Activated CD8-positive, alpha-beta T cell treated with anti-CD3 and anti-CD28 coated beads, Interleukin-2, amount 10 ng/mL, durations not matched to agents 7 days and 5 days (primary cell): ENCODE measurements at regions not wholly inside any gene's neighbourhood (a gene's known extent, or its start where the extent isn't known, plus 50 kb on each side); places are given as distances from the start of the nearest gene placed in this dataset.

Experiments used
- ATAC-seq: fragments of 150-1000 bp; cut with Tn5 transposase; one replicate; pipeline ENCODE4 v1.10.0; 2021; ENCODE audit warnings: moderate library complexity
- CTCF ChIA-PET: fragments of 350-600 bp; sonication (Branson Sonifier 250); formaldehyde crosslinking; loops from one replicate; lab custom pipeline; 2021; ENCODE audit warnings: antibody characterized with exemption; lab: Charles Lee
- POLR2A ChIA-PET: fragments of 350-600 bp; sonication (Branson Sonifier 250); formaldehyde crosslinking; loops from one replicate; lab custom pipeline; 2021; ENCODE audit warnings: antibody characterized with exemption; lab: Charles Lee
- DNase-seq: peaks from one replicate; pipeline ENCODE4 v3.0.0-alpha.2; 2020
- H3K27ac Mint-ChIP-seq: one replicate; pipeline ENCODE4 v1.8.0; 2021; ENCODE audit warnings: mild to moderate bottlenecking, mixed read lengths
- H3K27me3 Mint-ChIP-seq: one replicate; pipeline ENCODE4 v1.8.0; 2021; ENCODE audit warnings: low read depth, mixed read lengths
- H3K36me3 Mint-ChIP-seq: one replicate; pipeline ENCODE4 v1.8.0; 2021; ENCODE audit warnings: low read depth, mixed read lengths
- H3K4me1 Mint-ChIP-seq: one replicate; pipeline ENCODE4 v1.8.0; 2021; ENCODE audit warnings: low read depth, mixed read lengths
- H3K4me3 Mint-ChIP-seq: one replicate; pipeline ENCODE4 v1.8.0; 2021; ENCODE audit warnings: mild to moderate bottlenecking, mixed read lengths
- H3K9me3 Mint-ChIP-seq: one replicate; pipeline ENCODE4 v1.8.0; 2022; ENCODE audit warnings: mixed read lengths; ENCODE audit not compliant: insufficient read depth

GRCh38 chr15:70260580-70260979, 162.9 kb upstream of the TLE3 start:
- Mint-ChIP-seq H3K4me1 (peaks cover 57% of the 10 kb centered on the region), H3K4me3 (no peak overlapping the region), H3K27ac (no peak overlapping the region), H3K9me3 (no peaks in the 10 kb centered on the region), H3K36me3 (peaks cover 2% of the 10 kb centered on the region), H3K27me3 (peaks cover 15% of the 10 kb centered on the region)
- POLR2A ChIA-PET = interaction anchor here (0.9 kb wide), 1 partner anchor 163 kb away, joined by 3 read pairs; the partner anchor contains the start of gene TLE3
- ATAC-seq = no peak
- no peak for DNase-seq
- CTCF ChIA-PET = interaction anchor here (0.9 to 1.2 kb wide), 2 partner anchors 9 to 12 kb away, joined by 3 to 4 read pairs; no protein-coding TSS in a partner anchor

GRCh38 chr15:70259640-70260508, 162.2 kb upstream of the TLE3 start:
- CTCF ChIA-PET = interaction anchor here (0.9 to 1.4 kb wide), 3 partner anchors 10 to 14 kb away, joined by 3 to 6 read pairs (median 4); no protein-coding TSS in a partner anchor
- H3K4me3 Mint-ChIP-seq = peak overlapping the region; percentile 61

DNA sequence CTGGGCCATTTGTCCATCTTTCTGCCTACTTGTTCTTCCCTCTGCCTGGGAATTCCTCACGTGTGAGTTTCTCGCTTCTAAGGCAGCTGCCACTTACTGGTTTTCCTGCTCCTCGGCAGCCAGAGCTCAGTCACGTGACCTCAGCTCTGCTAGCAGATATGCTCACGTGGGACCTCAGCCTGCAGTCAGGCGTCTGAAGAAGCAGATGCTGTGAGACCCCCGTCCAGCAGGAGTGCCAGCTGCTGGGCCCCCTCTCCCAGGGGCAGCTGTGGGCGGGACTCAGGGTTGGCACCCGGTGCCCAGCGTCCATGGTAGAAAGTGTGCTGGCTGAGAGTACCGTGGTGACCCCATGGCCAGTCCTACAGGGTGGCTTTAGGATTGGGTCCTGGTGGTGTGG, 161.3 kb upstream of the TLE3 start:
- CTCF ChIA-PET = interaction anchor here (0.8 to 1.8 kb wide), 3 partner anchors 15 to 234 kb away, joined by 3 to 6 read pairs (median 5); no protein-coding TSS in a partner anchor
- peak; percentile 67 for DNase-seq
- peaks cover 54% of the 10 kb centered on the region for H3K4me1 Mint-ChIP-seq
- H3K27ac Mint-ChIP-seq = peak overlapping the region; percentile 91
- POLR2A ChIA-PET = interaction anchor here (1.0 to 1.7 kb wide), 3 partner anchors 9 to 806 kb away, joined by 3 to 5 read pairs (median 3); partner anchors contain the start of gene RPLP1
- peaks cover 2% of the 10 kb centered on the region for H3K36me3 Mint-ChIP-seq
- peak; percentile 52 for ATAC-seq
- H3K27me3 Mint-ChIP-seq = peaks cover 22% of the 10 kb centered on the region
- H3K9me3 Mint-ChIP-seq = no peaks in the 10 kb centered on the region
- H3K4me3 Mint-ChIP-seq = peak overlapping the region; percentile 61

More at GRCh38 chr15:70259640-70260508, 162.2 kb upstream of the TLE3 start:
- H3K9me3 Mint-ChIP-seq = no peaks in the 10 kb centered on the region
- peaks cover 20% of the 10 kb centered on the region for H3K27me3 Mint-ChIP-seq
- ATAC-seq (no peak), DNase-seq (peak; percentile 39)
- H3K27ac Mint-ChIP-seq = peak overlapping the region; percentile 91
- POLR2A ChIA-PET = interaction anchor here (1.7 kb wide), 1 partner anchor 8 kb away, joined by 5 read pairs; no protein-coding TSS in a partner anchor
- peaks cover 53% of the 10 kb centered on the region for H3K4me1 Mint-ChIP-seq
- peaks cover 2% of the 10 kb centered on the region for H3K36me3 Mint-ChIP-seq

DNA sequence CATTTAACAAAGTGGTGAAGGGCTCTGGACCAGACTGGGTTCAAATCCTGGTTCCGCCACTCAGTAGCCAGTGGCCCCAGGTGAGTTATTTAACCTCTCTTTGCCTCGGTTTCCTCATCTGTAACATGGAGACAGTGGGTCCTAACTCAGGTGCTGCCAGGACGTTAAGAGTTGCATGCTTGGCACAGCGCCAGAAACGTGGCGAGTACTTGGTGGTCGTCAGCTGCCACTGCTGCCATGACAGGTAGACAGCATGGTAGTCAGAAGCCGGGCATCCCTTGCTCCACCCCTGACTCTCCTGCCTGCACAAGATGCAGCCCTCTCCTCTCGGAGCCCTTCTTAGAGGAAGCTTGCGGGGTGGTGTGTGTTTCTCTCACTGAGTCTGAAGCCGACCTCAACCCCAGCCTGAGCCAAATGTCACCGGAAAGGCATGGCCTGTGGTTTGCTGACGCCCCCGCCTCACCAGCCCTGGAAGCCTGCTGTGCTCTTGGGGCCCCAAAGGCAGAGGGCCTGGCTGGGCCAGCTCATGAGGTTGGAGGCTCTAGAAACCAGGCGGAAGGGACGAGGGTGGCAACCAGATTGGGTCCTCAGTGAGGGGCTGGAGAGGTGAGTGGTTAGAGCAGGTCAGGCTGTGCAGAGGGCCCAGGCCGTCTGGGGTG, 160.8 kb upstream of the TLE3 start:
- no peaks in the 10 kb centered on the region for H3K9me3 Mint-ChIP-seq
- ATAC-seq (peak; percentile 78), DNase-seq (peak; percentile 84)
- ChIA-PET CTCF (interaction anchor here (0.8 to 1.8 kb wide), 3 partner anchors 24 to 235 kb away, joined by 3 to 5 read pairs (median 4); no protein-coding TSS in a partner anchor), POLR2A (interaction anchor here (1.0 to 1.7 kb wide), 3 partner anchors 9 to 805 kb away, joined by 3 to 5 read pairs (median 3); partner anchors contain the start of gene RPLP1)
- H3K4me1 Mint-ChIP-seq = peaks cover 55% of the 10 kb centered on the region
- H3K4me3 Mint-ChIP-seq = peak overlapping the region; percentile 61
- peak overlapping the region; percentile 91 for H3K27ac Mint-ChIP-seq
- H3K27me3 Mint-ChIP-seq = peaks cover 22% of the 10 kb centered on the region
- peaks cover 2% of the 10 kb centered on the region for H3K36me3 Mint-ChIP-seq

DNA sequence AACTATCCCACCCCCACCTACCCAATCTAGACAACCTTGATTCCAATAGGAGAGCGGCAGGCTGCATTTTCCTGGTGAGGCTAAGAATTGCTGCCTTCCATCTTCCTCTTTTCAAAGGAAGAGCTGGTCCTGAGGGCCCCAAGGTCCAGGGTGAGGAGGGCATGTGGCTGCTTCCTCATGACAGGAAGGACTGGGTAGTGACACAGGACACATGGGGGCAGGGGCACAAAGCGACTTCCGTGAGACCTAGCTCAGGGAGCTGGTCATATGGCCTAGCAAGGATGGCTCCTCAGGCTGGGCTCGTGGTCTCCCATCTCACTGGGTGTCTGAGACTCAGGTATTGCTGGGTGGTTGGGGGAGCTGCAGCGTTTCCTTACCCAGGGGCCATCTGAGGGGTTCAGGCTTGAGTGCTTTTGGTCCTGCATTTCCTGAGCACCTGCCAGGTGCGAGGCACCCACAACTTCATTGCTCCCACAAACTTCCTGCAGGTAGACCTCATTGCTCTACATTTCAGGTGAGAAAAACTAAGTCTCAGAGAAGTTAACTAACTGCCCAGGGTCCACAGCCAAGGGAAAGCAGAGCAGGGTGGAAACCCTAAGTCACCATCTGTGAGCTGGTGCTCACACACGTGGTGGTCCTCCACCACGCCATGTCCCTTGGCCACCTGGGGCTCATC, 160.0 kb upstream of the TLE3 start:
- ChIA-PET CTCF (interaction anchor here (1.2 to 1.8 kb wide), 2 partner anchors 23 to 209 kb away, joined by 4 to 5 read pairs; no protein-coding TSS in a partner anchor), POLR2A (interaction anchor here (1.2 kb wide), 1 partner anchor 805 kb away, joined by 3 read pairs; the partner anchor contains the start of gene RPLP1)
- ATAC-seq (no peak), DNase-seq (no peak)
- H3K4me3 Mint-ChIP-seq = peak overlapping the region; percentile 61
- H3K9me3 Mint-ChIP-seq = no peaks in the 10 kb centered on the region
- H3K27ac Mint-ChIP-seq = peak overlapping the region; percentile 51
- H3K27me3 Mint-ChIP-seq = peaks cover 17% of the 10 kb centered on the region
- H3K36me3 Mint-ChIP-seq = peaks cover 2% of the 10 kb centered on the region
- H3K4me1 Mint-ChIP-seq = peaks cover 59% of the 10 kb centered on the region

DNA sequence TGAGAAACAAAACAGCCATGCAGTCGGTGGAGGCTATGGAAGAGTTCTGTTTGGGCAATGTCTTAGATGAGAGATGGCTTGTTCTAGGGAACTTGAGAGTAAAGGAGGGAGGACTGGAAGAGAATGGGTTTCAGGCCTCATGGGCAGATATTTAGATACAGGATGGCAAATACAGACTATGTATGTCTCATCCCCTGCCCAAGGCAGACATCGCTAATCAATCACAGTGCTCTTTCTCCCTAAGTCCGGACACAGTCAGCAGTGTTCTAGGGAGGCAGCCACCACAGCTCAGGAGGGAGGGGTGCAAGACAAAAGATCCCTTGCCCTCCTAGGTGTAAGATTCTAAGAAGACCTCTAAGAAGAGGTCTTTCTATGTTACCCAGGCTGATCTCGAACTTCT, 159.3 kb upstream of the TLE3 start:
- CTCF ChIA-PET = no interaction called here
- Mint-ChIP-seq H3K4me3 (no peak overlapping the region), H3K36me3 (peaks cover 2% of the 10 kb centered on the region), H3K27me3 (peaks cover 17% of the 10 kb centered on the region), H3K27ac (no peak overlapping the region), H3K9me3 (no peaks in the 10 kb centered on the region), H3K4me1 (peaks cover 59% of the 10 kb centered on the region)
- no peak for ATAC-seq
- POLR2A ChIA-PET = no interaction called here
- DNase-seq = no peak

DNA sequence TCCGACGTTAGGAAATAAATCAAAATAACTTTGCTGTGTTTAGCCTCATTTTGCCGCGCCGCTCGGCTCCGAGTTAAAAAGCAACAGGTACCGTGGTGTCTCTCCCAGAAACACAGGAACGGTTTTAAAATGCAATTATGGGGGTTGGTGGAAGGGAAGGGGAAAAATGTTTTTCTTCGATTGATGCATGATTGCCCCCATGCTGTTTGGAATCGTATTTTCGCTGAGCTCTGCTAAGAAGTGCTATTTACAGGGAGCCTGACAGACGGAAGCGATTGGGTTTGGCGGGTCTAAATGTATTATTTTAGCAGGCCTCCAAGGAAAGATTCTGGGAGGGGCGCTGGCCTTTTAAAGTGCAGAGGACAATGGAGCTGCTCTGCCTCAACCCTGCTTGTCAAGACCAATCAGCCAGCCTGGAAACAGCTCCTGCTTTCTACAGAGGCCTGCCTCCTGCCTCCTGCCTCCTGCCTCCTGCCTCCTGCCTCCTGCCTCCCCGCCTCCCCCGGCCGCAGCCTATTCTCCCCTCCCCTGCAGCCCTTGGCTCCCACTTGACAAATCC, 156.7 kb upstream of the TLE3 start:
- no peak for DNase-seq
- ChIA-PET CTCF (no interaction called here), POLR2A (no interaction called here)
- no peak for ATAC-seq
- Mint-ChIP-seq H3K4me1 (peaks cover 39% of the 10 kb centered on the region), H3K36me3 (peaks cover 2% of the 10 kb centered on the region), H3K9me3 (no peaks in the 10 kb centered on the region), H3K4me3 (no peak overlapping the region), H3K27ac (no peak overlapping the region), H3K27me3 (peaks cover 17% of the 10 kb centered on the region)

GRCh38 chr15:70253461-70254156, 155.9 kb upstream of the TLE3 start:
- no peaks in the 10 kb centered on the region for H3K9me3 Mint-ChIP-seq
- peaks cover 36% of the 10 kb centered on the region for H3K4me1 Mint-ChIP-seq
- DNase-seq = no peak
- ChIA-PET POLR2A (no interaction called here), CTCF (no interaction called here)
- no peak overlapping the region for H3K4me3 Mint-ChIP-seq
- ATAC-seq = no peak
- H3K36me3 Mint-ChIP-seq = peaks cover 2% of the 10 kb centered on the region
- peaks cover 17% of the 10 kb centered on the region for H3K27me3 Mint-ChIP-seq
- no peak overlapping the region for H3K27ac Mint-ChIP-seq

GRCh38 chr15:70252951-70253320, 155.2 kb upstream of the TLE3 start:
- CTCF ChIA-PET = no interaction called here
- Mint-ChIP-seq H3K4me1 (peaks cover 36% of the 10 kb centered on the region), H3K36me3 (peaks cover 2% of the 10 kb centered on the region), H3K27ac (no peak overlapping the region), H3K4me3 (no peak overlapping the region), H3K27me3 (peaks cover 17% of the 10 kb centered on the region), H3K9me3 (no peaks in the 10 kb centered on the region)
- DNase-seq = no peak
- POLR2A ChIA-PET = no interaction called here
- no peak for ATAC-seq

DNA sequence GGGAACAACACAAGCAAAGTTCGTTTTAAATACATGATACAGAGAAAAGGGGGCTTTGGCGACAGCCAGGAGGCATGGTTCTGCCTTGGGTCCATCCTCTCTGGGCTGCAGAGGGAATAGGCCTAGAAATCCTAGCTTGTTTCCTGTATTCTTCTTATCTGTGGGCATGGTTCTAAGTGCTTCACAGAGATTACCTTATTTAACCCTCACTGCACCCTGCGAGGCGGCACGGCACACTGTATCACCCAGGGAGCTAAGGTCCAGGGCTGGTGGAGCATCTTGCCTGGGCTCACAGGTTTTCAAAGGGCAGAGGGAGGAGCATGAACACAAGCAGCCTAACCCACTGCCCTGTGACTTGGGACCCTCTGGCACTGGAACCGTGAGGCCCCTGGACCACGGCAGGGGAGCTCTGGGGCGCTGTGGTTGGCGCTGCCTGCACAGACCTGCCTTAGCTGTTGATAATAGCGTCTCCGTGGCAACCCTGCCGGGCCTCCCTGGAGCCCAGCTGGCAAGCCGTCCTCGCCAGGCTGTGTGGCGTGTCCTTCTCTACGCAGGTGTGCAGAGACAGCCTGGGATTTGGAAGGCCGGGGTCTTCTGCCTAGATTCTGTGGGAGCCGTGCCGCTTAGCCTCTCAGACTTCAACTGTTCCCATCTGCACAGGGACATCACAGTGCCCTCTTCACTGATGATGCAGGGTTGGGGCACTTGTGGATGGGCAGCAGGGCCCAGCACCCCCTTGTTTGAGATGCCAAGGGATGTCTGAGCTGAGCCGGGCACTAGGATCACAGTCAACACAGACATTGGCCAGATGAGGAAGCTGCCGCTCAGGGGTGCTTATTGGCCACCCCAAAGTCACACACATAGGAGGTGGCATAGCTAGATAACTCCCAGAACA, 154.6 kb upstream of the TLE3 start:
- DNase-seq (no peak), ATAC-seq (no peak)
- H3K27ac Mint-ChIP-seq = no peak overlapping the region
- peaks cover 2% of the 10 kb centered on the region for H3K36me3 Mint-ChIP-seq
- H3K4me3 Mint-ChIP-seq = no peak overlapping the region
- peaks cover 36% of the 10 kb centered on the region for H3K4me1 Mint-ChIP-seq
- no peaks in the 10 kb centered on the region for H3K9me3 Mint-ChIP-seq
- ChIA-PET POLR2A (no interaction called here), CTCF (no interaction called here)
- peaks cover 17% of the 10 kb centered on the region for H3K27me3 Mint-ChIP-seq
